ENCODE measurements at regions not wholly inside any gene's neighbourhood (a gene's known extent, or its start where the extent isn't known, plus 50 kb on each side); places are given as distances from the start of the nearest gene placed in this dataset.

DNA sequence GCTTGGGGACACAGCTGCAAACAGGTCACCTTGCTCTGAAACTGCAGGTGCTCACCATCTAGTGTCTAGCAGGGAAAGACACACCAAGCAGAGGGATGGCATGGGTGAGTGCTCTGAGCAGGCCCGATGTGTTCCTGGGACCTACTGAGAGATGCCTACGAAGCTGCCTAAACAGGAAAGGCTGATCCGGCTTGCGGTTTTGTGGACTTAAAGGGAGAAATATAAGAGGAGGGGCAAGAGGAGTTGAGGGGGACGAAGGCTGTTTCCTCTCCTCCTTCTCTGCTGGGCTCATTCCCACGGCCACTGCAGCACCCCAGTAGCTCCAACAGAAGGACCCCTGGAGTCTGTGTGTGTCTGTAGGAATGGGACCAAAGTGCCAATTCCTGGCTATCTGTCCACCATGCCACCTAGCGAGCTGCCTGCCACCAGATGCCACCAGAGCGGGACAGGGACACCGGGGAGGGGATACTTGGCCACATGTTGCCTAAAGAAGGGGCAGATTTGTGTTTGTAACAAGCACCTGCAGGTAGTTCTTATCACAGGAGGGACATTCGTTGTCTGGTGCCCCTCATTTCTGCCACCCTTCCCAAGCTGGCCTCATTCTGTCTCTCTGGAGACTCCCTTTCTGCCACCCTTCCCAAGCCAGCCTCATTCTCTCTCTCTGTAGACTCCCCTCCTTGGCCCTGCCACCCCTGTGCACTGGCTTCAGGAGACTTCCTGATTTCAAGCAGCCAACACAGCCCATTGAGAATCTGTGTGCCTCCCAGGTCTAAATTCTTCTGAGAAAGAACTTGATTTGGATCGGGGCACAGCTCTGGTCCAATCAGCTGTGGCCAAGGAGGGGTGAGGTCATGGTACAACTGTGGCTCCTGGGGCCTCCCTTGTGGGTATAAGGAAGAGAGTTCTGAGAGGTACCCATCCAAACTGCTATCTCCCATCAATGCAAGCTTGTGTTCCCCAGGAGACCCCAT is 221.8 kb downstream of the ANKRD60 start:
- TF ChIP-seq POLR2A (IDR thresholded peaks at IDR 0.05): no peak
- TF ChIP-seq, protein P1, sequence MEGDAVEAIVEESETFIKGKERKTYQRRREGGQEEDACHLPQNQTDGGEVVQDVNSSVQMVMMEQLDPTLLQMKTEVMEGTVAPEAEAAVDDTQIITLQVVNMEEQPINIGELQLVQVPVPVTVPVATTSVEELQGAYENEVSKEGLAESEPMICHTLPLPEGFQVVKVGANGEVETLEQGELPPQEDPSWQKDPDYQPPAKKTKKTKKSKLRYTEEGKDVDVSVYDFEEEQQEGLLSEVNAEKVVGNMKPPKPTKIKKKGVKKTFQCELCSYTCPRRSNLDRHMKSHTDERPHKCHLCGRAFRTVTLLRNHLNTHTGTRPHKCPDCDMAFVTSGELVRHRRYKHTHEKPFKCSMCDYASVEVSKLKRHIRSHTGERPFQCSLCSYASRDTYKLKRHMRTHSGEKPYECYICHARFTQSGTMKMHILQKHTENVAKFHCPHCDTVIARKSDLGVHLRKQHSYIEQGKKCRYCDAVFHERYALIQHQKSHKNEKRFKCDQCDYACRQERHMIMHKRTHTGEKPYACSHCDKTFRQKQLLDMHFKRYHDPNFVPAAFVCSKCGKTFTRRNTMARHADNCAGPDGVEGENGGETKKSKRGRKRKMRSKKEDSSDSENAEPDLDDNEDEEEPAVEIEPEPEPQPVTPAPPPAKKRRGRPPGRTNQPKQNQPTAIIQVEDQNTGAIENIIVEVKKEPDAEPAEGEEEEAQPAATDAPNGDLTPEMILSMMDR (IDR thresholded peaks at IDR 0.05): no peak
